ENCODE measurements at regions not wholly inside any gene's neighbourhood (a gene's known extent, or its start where the extent isn't known, plus 50 kb on each side); places are given as distances from the start of the nearest gene placed in this dataset.

GRCh38 chr5:111645303-111645838 is 111.6 kb downstream of the NREP start:
- TF ChIP-seq POLR2A (IDR thresholded peaks at IDR 0.05) (no peak), CTCF (IDR thresholded peaks at IDR 0.05 in 4 of 5, conservative IDR thresholded peaks at IDR 0.05 in 1 of 5) (no peak)
- Histone ChIP-seq H3K36me3 (no peaks in the 10 kb centered on the region), H3K4me3 (no peak overlapping the region), H3K9me3 (no peaks in the 10 kb centered on the region), H3K4me1 (peaks cover 0 to 3% of the 10 kb centered on the region in 2 donors), H3K27ac (no peak overlapping the region), H3K27me3 (no peaks in the 10 kb centered on the region)
- in situ Hi-C loops (cut with MboI; ENCODE audit: low sequenced_read_pairs in 4 of 4) (no loop called here), intact Hi-C loops (cut with DNase I; ENCODE audit: low total_unique reads) (no loop called here)
- DNase-seq (no peak), ATAC-seq (no peak)

GRCh38 chr5:111643499-111643898 is 113.5 kb downstream of the NREP start:
- no peak for ATAC-seq
- intact Hi-C loops (cut with DNase I; ENCODE audit: low total_unique reads) = no loop called here
- Histone ChIP-seq H3K27me3 (no peaks in the 10 kb centered on the region), H3K9me3 (no peaks in the 10 kb centered on the region), H3K36me3 (no peaks in the 10 kb centered on the region), H3K27ac (no peak overlapping the region), H3K4me3 (no peak overlapping the region), H3K4me1 (peaks cover 0 to 3% of the 10 kb centered on the region in 2 donors)
- in situ Hi-C loops (cut with MboI; ENCODE audit: low sequenced_read_pairs in 4 of 4) = no loop called here
- DNase-seq = no peak
- TF ChIP-seq CTCF (IDR thresholded peaks at IDR 0.05 in 4 of 5, conservative IDR thresholded peaks at IDR 0.05 in 1 of 5) (no peak), POLR2A (IDR thresholded peaks at IDR 0.05) (no peak)

- H3K36me3 ChIP-seq = no peaks in the 10 kb centered on the region
- TF ChIP-seq POLR2A (IDR thresholded peaks at IDR 0.05) = no peak
- no peak for TF ChIP-seq CTCF (IDR thresholded peaks at IDR 0.05 in 4 of 5, conservative IDR thresholded peaks at IDR 0.05 in 1 of 5)
- peaks cover 0 to 3% of the 10 kb centered on the region in 2 donors for H3K4me1 ChIP-seq
- no peak overlapping the region for H3K4me3 ChIP-seq
- no peak for ATAC-seq
- H3K27me3 ChIP-seq = no peaks in the 10 kb centered on the region
- H3K27ac ChIP-seq = no peak overlapping the region
- no peak for DNase-seq
- intact Hi-C loops (cut with DNase I; ENCODE audit: low total_unique reads) (no loop called here), in situ Hi-C loops (cut with MboI; ENCODE audit: low sequenced_read_pairs in 4 of 4) (no loop called here)
- H3K9me3 ChIP-seq = no peaks in the 10 kb centered on the region
Measured at GRCh38 chr5:111641533-111642233, 115.3 kb downstream of the NREP start.

- H3K4me3 ChIP-seq = no peak overlapping the region
- no peaks in the 10 kb centered on the region for H3K36me3 ChIP-seq
- intact Hi-C loops (cut with DNase I; ENCODE audit: low total_unique reads) (no loop called here), in situ Hi-C loops (cut with MboI; ENCODE audit: low sequenced_read_pairs in 4 of 4) (no loop called here)
- no peaks in the 10 kb centered on the region for H3K9me3 ChIP-seq
- no peak overlapping the region for H3K27ac ChIP-seq
- DNase-seq = no peak
- no peak for ATAC-seq
- H3K27me3 ChIP-seq = no peaks in the 10 kb centered on the region
- TF ChIP-seq POLR2A (IDR thresholded peaks at IDR 0.05) (no peak), CTCF (IDR thresholded peaks at IDR 0.05 in 4 of 5, conservative IDR thresholded peaks at IDR 0.05 in 1 of 5) (no peak)
- H3K4me1 ChIP-seq = peaks cover 8 to 13% of the 10 kb centered on the region in 2 donors
Measured at GRCh38 chr5:111639912-111640311, 117.1 kb downstream of the NREP start.

All from gastrocnemius medialis (tissue), 4 donors.